ENCODE measurements at regions not wholly inside any gene's neighbourhood (a gene's known extent, or its start where the extent isn't known, plus 50 kb on each side); places are given as distances from the start of the nearest gene placed in this dataset.

- TF ChIP-seq POLR2A (IDR thresholded peaks at IDR 0.05): no peak
- no peak for TF ChIP-seq CTCF (IDR thresholded peaks at IDR 0.05)
Measured at GRCh38 chr6:79824202-79824601, 123.2 kb downstream of the ELOVL4 start.
